LNCaP clone FGC (cell line): ENCODE measurements at regions not wholly inside any gene's neighbourhood (a gene's known extent, or its start where the extent isn't known, plus 50 kb on each side); places are given as distances from the start of the nearest gene placed in this dataset.

Experiments used
- DNase-seq: peaks from one replicate; pipeline ENCODE4 v3.0.0-alpha.2; 2011; ENCODE audit warnings: low read depth
- H3K4me3 ChIP-seq: 2 replicates; pipeline ENCODE4 v1.5.1; 2011; ENCODE audit warnings: mild to moderate bottlenecking, low read depth, low read length, control low read depth
- TF ChIP-seq, protein P1 (sequence below): IDR thresholded peaks from 2 replicates; pipeline ENCODE4 v1.5.1; 2012; ENCODE audit warnings: mild to moderate bottlenecking; ENCODE audit not compliant: control insufficient read depth, insufficient read depth; ENCODE audit errors: extremely low read depth

DNA sequence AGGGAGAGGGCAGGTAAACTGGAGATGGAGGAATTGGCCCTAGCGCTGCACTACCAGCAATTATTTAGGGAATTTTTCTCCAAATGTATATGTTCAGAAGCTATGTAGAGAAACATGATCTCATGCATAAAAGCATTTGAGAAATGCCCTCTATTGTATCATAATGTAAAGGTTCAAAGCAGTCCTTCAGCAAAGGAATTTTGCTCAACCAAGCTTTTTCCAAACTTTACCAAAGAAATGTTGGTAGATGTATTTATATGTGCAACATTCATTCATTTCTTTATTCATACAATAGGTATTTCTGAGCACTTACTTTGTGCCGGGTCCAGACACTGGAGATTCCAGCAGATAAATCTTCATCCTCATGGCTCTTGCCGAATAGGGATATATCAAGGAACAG is 64.4 kb downstream of the XCL1 start:
- TF ChIP-seq, protein P1, sequence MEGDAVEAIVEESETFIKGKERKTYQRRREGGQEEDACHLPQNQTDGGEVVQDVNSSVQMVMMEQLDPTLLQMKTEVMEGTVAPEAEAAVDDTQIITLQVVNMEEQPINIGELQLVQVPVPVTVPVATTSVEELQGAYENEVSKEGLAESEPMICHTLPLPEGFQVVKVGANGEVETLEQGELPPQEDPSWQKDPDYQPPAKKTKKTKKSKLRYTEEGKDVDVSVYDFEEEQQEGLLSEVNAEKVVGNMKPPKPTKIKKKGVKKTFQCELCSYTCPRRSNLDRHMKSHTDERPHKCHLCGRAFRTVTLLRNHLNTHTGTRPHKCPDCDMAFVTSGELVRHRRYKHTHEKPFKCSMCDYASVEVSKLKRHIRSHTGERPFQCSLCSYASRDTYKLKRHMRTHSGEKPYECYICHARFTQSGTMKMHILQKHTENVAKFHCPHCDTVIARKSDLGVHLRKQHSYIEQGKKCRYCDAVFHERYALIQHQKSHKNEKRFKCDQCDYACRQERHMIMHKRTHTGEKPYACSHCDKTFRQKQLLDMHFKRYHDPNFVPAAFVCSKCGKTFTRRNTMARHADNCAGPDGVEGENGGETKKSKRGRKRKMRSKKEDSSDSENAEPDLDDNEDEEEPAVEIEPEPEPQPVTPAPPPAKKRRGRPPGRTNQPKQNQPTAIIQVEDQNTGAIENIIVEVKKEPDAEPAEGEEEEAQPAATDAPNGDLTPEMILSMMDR = no peak
- no peak for DNase-seq
- H3K4me3 ChIP-seq = no peak overlapping the region

DNA sequence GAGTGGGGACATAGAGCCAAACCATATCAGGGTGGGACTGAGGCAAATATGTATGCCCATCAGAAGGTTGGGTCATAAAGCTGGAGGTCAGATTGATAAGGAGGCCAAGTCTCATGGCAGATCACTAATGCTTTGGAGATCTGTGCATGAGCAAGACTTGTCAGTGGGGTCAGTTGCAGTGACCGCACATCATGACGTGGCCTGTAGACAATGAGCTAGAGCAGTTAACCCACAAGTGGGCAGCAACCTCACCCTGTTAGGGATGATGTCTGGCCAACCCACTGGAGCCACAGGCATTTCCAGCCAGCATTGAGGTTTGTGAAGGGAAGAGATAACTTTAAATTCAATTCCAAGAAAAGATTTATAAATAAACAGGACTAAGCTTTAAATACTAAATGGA is 66.7 kb downstream of the XCL1 start:
- TF ChIP-seq, protein P1 = no peak
- no peak overlapping the region for H3K4me3 ChIP-seq
- DNase-seq = no peak
